MM.1S (cell line): ENCODE measurements at regions not wholly inside any gene's neighbourhood (a gene's known extent, or its start where the extent isn't known, plus 50 kb on each side); places are given as distances from the start of the nearest gene placed in this dataset.

Experiments used
- DNase-seq: peaks from one replicate; pipeline ENCODE4 v3.0.0-alpha.2; 2015
- H2AFZ ChIP-seq: fragments of 300-600 bp; sonication (generic); 2 replicates; pipeline ENCODE4 v1.6.0; 2016; ENCODE audit warnings: antibody characterized with exemption, low read length
- H3F3A ChIP-seq: fragments of 300-600 bp; sonication (generic); 2 replicates; pipeline ENCODE4 v1.6.1; 2016; ENCODE audit warnings: mild to moderate bottlenecking, antibody characterized with exemption, low read length, moderate library complexity, mixed read lengths; ENCODE audit not compliant: insufficient read depth
- H3K27ac ChIP-seq: fragments of 300-600 bp; sonication (generic); 2 replicates; pipeline ENCODE4 v1.5.1; 2016; ENCODE audit warnings: mild to moderate bottlenecking, low read length
- H3K27me3 ChIP-seq: fragments of 300-600 bp; sonication (generic); replicated peaks from 2 replicates; pipeline ENCODE4 v1.6.0; 2016; ENCODE audit warnings: low read length; ENCODE audit not compliant: insufficient read depth
- H3K36me3 ChIP-seq: fragments of 300-600 bp; sonication (generic); replicated peaks from 2 replicates; pipeline ENCODE4 v1.6.1; 2016; ENCODE audit warnings: mild to moderate bottlenecking, low read length, mixed read lengths; ENCODE audit not compliant: insufficient read depth
- H3K4me1 ChIP-seq: fragments of 300-600 bp; sonication (generic); 2 replicates; pipeline ENCODE4 v1.6.1; 2016; ENCODE audit warnings: low read length, mixed read lengths
- H3K4me2 ChIP-seq: fragments of 300-600 bp; sonication (generic); 2 replicates; pipeline ENCODE4 v1.6.0; 2016; ENCODE audit warnings: low read depth, low read length
- H3K4me3 ChIP-seq: fragments of 300-600 bp; sonication (generic); 2 replicates; pipeline ENCODE4 v1.5.1; 2016; ENCODE audit warnings: low read length, mixed read lengths
- H3K79me2 ChIP-seq: fragments of 300-600 bp; sonication (generic); 2 replicates; pipeline ENCODE4 v1.6.1; 2016; ENCODE audit warnings: mixed run types, low read length, mixed read lengths
- H3K9ac ChIP-seq: fragments of 300-600 bp; sonication (generic); 2 replicates; pipeline ENCODE4 v1.6.1; 2016; ENCODE audit warnings: low read length, mixed read lengths
- H3K9me2 ChIP-seq: fragments of 300-600 bp; sonication (generic); replicated peaks from 2 replicates; pipeline ENCODE4 v1.6.1; 2016; ENCODE audit warnings: mild to moderate bottlenecking, low read length, mixed read lengths; ENCODE audit not compliant: insufficient read depth
- H3K9me3 ChIP-seq: fragments of 300-600 bp; sonication (generic); replicated peaks from 2 replicates; pipeline ENCODE4 v1.6.1; 2016; ENCODE audit warnings: mild to moderate bottlenecking, low read length, mixed read lengths; ENCODE audit not compliant: insufficient read depth
- H4K20me1 ChIP-seq: fragments of 300-600 bp; sonication (generic); 2 replicates; pipeline ENCODE4 v1.6.1; 2016; ENCODE audit warnings: mild to moderate bottlenecking, low read length, moderate library complexity, mixed read lengths; ENCODE audit not compliant: insufficient read depth
- CTCF ChIP-seq: fragments of 300-600 bp; sonication (generic); IDR thresholded peaks from 2 replicates; pipeline ENCODE4 v1.5.1; 2016; ENCODE audit warnings: antibody characterized with exemption, low read length, mixed read lengths
- EZH2 ChIP-seq: fragments of 300-600 bp; sonication (generic); optimal IDR thresholded peaks from 2 replicates; pipeline ENCODE3; 2017; ENCODE audit warnings: low read depth, mild to moderate bottlenecking, antibody characterized with exemption, low read length, mixed read lengths
- EZH2phosphoT487 ChIP-seq: fragments of 300-600 bp; sonication (generic); IDR thresholded peaks from 2 replicates; pipeline ENCODE4 v1.6.1; 2018; ENCODE audit warnings: antibody characterized with exemption, low read length

- Histone ChIP-seq H3K4me1 (no peaks in the 10 kb centered on the region), H3K27me3 (no peaks in the 10 kb centered on the region), H3K9me2 (no peaks in the 10 kb centered on the region), H3K4me2 (no peak overlapping the region), H3K36me3 (no peaks in the 10 kb centered on the region), H3K9me3 (no peaks in the 10 kb centered on the region), H3K4me3 (no peak overlapping the region), H3F3A (no peaks in the 10 kb centered on the region), H3K79me2 (no peaks in the 10 kb centered on the region), H2AFZ (no peak overlapping the region), H3K27ac (no peak overlapping the region), H3K9ac (no peak overlapping the region), H4K20me1 (no peaks in the 10 kb centered on the region)
- no peak for DNase-seq
- no peak for TF ChIP-seq EZH2
- no peak for TF ChIP-seq CTCF
- TF ChIP-seq EZH2phosphoT487, result no peak
Measured at GRCh38 chr5:167861928-167862426, 429.5 kb upstream of the WWC1 start.

GRCh38 chr5:167863883-167864282, 427.6 kb upstream of the WWC1 start:
- Histone ChIP-seq H2AFZ (no peak overlapping the region), H3K4me1 (peaks cover 4% of the 10 kb centered on the region), H3K4me2 (no peak overlapping the region), H3K4me3 (no peak overlapping the region), H3F3A (no peaks in the 10 kb centered on the region), H3K9me2 (no peaks in the 10 kb centered on the region), H3K9me3 (no peaks in the 10 kb centered on the region), H3K79me2 (no peaks in the 10 kb centered on the region), H3K9ac (no peak overlapping the region), H3K36me3 (no peaks in the 10 kb centered on the region), H3K27me3 (no peaks in the 10 kb centered on the region), H4K20me1 (no peaks in the 10 kb centered on the region), H3K27ac (no peak overlapping the region)
- no peak for DNase-seq
- TF ChIP-seq CTCF, result no peak

- DNase-seq, result no peak
- Histone ChIP-seq H3K9me2 (no peaks in the 10 kb centered on the region), H3K4me3 (no peak overlapping the region), H3K79me2 (no peaks in the 10 kb centered on the region), H3K36me3 (no peaks in the 10 kb centered on the region), H4K20me1 (no peaks in the 10 kb centered on the region), H3K9me3 (no peaks in the 10 kb centered on the region), H3K27ac (no peak overlapping the region), H3K27me3 (no peaks in the 10 kb centered on the region), H2AFZ (no peak overlapping the region), H3K4me2 (no peak overlapping the region), H3F3A (no peaks in the 10 kb centered on the region), H3K9ac (no peak overlapping the region), H3K4me1 (peaks cover 13% of the 10 kb centered on the region)
- no peak for TF ChIP-seq CTCF
- no peak for TF ChIP-seq EZH2phosphoT487
- no peak for TF ChIP-seq EZH2
Measured at GRCh38 chr5:167864801-167865200, 426.6 kb upstream of the WWC1 start.
